A549 (cell line): ENCODE measurements at regions not wholly inside any gene's neighbourhood (a gene's known extent, or its start where the extent isn't known, plus 50 kb on each side); places are given as distances from the start of the nearest gene placed in this dataset.

Experiments
- ATAC-seq, 2 experiments: fragments of 200-7000 bp in 1 of 2; fragments of >200 bp in 1 of 2; cut with Nextera tagmentation in 1 of 2; cut with Tn5 transposase in 1 of 2; 3 replicates each; pipeline versions ENCODE4 v1.8.0 to v1.9.1; 2018 to 2020; ENCODE audit warnings: mild to moderate bottlenecking in 1 of 2, moderate library complexity in 1 of 2
- CTCF ChIA-PET: fragments of 300-600 bp; sonication (Branson Sonifier 250); formaldehyde crosslinking; extraction: SDS; loops from one replicate; lab custom pipeline; 2021; ENCODE audit warnings: antibody characterized with exemption, inconsistent platforms; lab: Yijun Ruan, JAX
- POLR2A ChIA-PET: fragments of 350-600 bp; formaldehyde crosslinking; extraction: SDS; loops from one replicate; lab custom pipeline; 2021; ENCODE audit warnings: antibody characterized with exemption, inconsistent platforms; lab: Yijun Ruan, JAX
- DNase-seq, 2 experiments: peaks; one replicate each; pipeline versions ENCODE4 v3.0.0 to v3.0.0-alpha.2; 2011 to 2016; ENCODE audit warnings: low read depth in 1 of 2, low spot score in 1 of 2
- FAIRE-seq: peaks from 2 replicates; lab custom pipeline; 2011; peaks lifted over from hg19 to GRCh38; lab: Jason Lieb, UNC
- H3K27ac ChIP-seq, 2 experiments: fragments of >200 bp; sonication (Bioruptor Twin); formaldehyde crosslinking; 3 replicates each; pipeline ENCODE4 v1.5.1; 2016 to 2017
- H3K4me1 ChIP-seq: fragments of >200 bp; sonication (Bioruptor Twin); formaldehyde crosslinking; 3 replicates; pipeline ENCODE4 v1.6.1; 2016
- H3K4me2 ChIP-seq: fragments of >200 bp; sonication (Bioruptor Twin); formaldehyde crosslinking; 3 replicates; pipeline ENCODE4 v1.6.1; 2016
- H3K4me3 ChIP-seq: fragments of >200 bp; sonication (Bioruptor Twin); formaldehyde crosslinking; 3 replicates; pipeline ENCODE4 v1.5.1; 2016
- H3K9me3 ChIP-seq: fragments of >200 bp; sonication (Bioruptor Twin); formaldehyde crosslinking; 3 replicates; pipeline ENCODE4 v1.6.1; 2016
- CEBPB ChIP-seq, 2 experiments: fragments of >200 bp in 1 of 2; sonication (Bioruptor Twin) in 1 of 2; formaldehyde crosslinking in 1 of 2; IDR thresholded peaks; 2 replicates each; pipeline ENCODE4 v1.6.1; 2012 to 2016
- CHD4 ChIP-seq: fragments of 200-600 bp; sonication (generic); IDR thresholded peaks from 2 replicates; pipeline ENCODE4 v1.6.1; 2016; ENCODE audit warnings: antibody characterized with exemption, mild to moderate bottlenecking, borderline replicate concordance
- E2F6 ChIP-seq: IDR thresholded peaks from 2 replicates; pipeline ENCODE4 v1.6.1; 2012; ENCODE audit warnings: low read depth, borderline replicate concordance
- FOSL2 ChIP-seq, 2 experiments: fragments of 450-650 bp in 1 of 2; fragments of >200 bp in 1 of 2; sonication (Bioruptor Twin) in 1 of 2; formaldehyde crosslinking; IDR thresholded peaks; 2 replicates each; pipeline versions ENCODE4 v1.5.0 to v1.6.1; 2016 to 2020; ENCODE audit warnings: mild to moderate bottlenecking in 1 of 2, moderate library complexity in 1 of 2
- FOXS1 ChIP-seq: fragments of 250-450 bp; sonication (Bioruptor Pico); IDR thresholded peaks from 2 replicates; pipeline ENCODE4 v1.5.0; 2020; ENCODE audit warnings: mild to moderate bottlenecking, moderate library complexity
- GATA3 ChIP-seq: IDR thresholded peaks from 2 replicates; pipeline ENCODE4 v1.6.1; 2012; ENCODE audit warnings: borderline replicate concordance
- HDAC2 ChIP-seq: fragments of 200-600 bp; sonication (generic); IDR thresholded peaks from 2 replicates; pipeline ENCODE4 v1.6.1; 2016
- HEYL ChIP-seq: fragments of 250-450 bp; sonication (Bioruptor Pico); IDR thresholded peaks from 2 replicates; pipeline ENCODE4 v1.8.0; 2021; ENCODE audit warnings: mild to moderate bottlenecking, moderate library complexity
- HOXB5 ChIP-seq: fragments of 250-450 bp; sonication (Bioruptor Pico); IDR thresholded peaks from 2 replicates; pipeline ENCODE4 v1.5.0; 2020; ENCODE audit warnings: mild to moderate bottlenecking, moderate library complexity
- KDM1A ChIP-seq: fragments of 200-600 bp; sonication (generic); IDR thresholded peaks from 2 replicates; pipeline ENCODE4 v1.6.1; 2016; ENCODE audit warnings: low read depth, mild to moderate bottlenecking
- MAFK ChIP-seq: fragments of 450-650 bp; IDR thresholded peaks from 2 replicates; pipeline ENCODE4 v1.6.1; 2014; ENCODE audit not compliant: partially characterized antibody
- POLR2A ChIP-seq: IDR thresholded peaks from 2 replicates; pipeline ENCODE4 v1.6.1; 2012; ENCODE audit warnings: mild to moderate bottlenecking, low read length
- RCOR1 ChIP-seq: fragments of 150-350 bp; IDR thresholded peaks from 2 replicates; pipeline ENCODE4 v1.6.1; 2014; ENCODE audit warnings: antibody characterized with exemption, low read length, low read depth
- SMC3 ChIP-seq: fragments of >200 bp; sonication (Bioruptor Twin); formaldehyde crosslinking; IDR thresholded peaks from 3 replicates; pipeline ENCODE4 v1.6.1; 2018; ENCODE audit warnings: inconsistent platforms
- SREBF2 ChIP-seq: fragments of 450-650 bp; IDR thresholded peaks from 2 replicates; pipeline ENCODE4 v1.6.1; 2014; ENCODE audit warnings: mild to moderate bottlenecking, moderate library complexity
- ZC3H11A ChIP-seq: fragments of 450-650 bp; IDR thresholded peaks from 2 replicates; pipeline ENCODE4 v1.6.1; 2014; ENCODE audit warnings: antibody characterized with exemption, mild to moderate bottlenecking
- WGBS: methylation state at CpG from one replicate; pipeline ENCODE4 v1.1.6; 2017; ENCODE audit errors: missing lambda C conversion rate; 5-methylcytosine and 5-hydroxymethylcytosine counted together
- TF ChIP-seq, protein P1 (sequence below): fragments of 200-600 bp; sonication (generic); IDR thresholded peaks from 2 replicates; pipeline ENCODE4 v1.6.1; 2016; ENCODE audit warnings: antibody characterized with exemption, mild to moderate bottlenecking, moderate library complexity
- TF ChIP-seq, protein P2 (sequence below): fragments of 250-450 bp; sonication (Bioruptor Pico); IDR thresholded peaks from 2 replicates; pipeline ENCODE4 v1.5.0; 2021; ENCODE audit warnings: mild to moderate bottlenecking, moderate library complexity, borderline replicate concordance
- TF ChIP-seq, protein P3 (sequence below): fragments of 150-350 bp; IDR thresholded peaks from 2 replicates; pipeline ENCODE4 v1.6.1; 2014; ENCODE audit warnings: low read depth, mild to moderate bottlenecking, low read length
- TF ChIP-seq, protein P4 (sequence below): fragments of 250-450 bp; sonication (Bioruptor Pico); IDR thresholded peaks from 2 replicates; pipeline ENCODE4 v1.5.0; 2020; ENCODE audit warnings: low read depth, mild to moderate bottlenecking, moderate library complexity

- no peak for TF ChIP-seq E2F6
- TF ChIP-seq HEYL (CRISPR knock-in tag) = no peak
- TF ChIP-seq FOXS1 = no peak
- TF ChIP-seq SREBF2 = no peak
- TF ChIP-seq, all 56 proteins: peak for 0
Measured at GRCh38 chr9:86828631-86829030, 118.7 kb downstream of the GAS1 start (continued).

DNA sequence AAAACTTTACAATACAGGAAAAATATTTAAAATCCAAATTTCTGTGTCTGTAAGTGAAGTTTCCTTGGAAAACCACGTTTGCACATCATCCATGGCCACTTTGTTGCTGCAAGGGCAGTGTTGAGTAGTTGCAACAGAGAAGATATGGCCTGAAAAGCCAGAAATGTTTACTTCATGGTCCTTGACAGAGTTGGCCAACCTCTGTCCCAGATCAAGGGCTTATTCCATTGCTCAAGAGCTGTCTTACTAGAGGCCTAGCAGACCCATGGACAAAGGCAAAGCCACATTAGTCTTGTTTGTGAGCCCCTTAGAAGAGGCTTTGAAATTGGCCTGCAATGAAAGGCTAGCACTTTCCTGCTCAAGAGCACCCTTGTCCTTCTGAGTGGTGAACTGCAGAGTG, 119.4 kb downstream of the GAS1 start:
- no peak overlapping the region for H3K4me2 ChIP-seq
- CTCF ChIA-PET = no interaction called here
- 7% methylated on average over 1 of the region's 1 CpG for WGBS
- no peaks in the 10 kb centered on the region for H3K4me1 ChIP-seq
- no peaks in the 10 kb centered on the region; the same call in 2 of the 3 replicates for H3K9me3 ChIP-seq
- H3K27ac ChIP-seq = no peak overlapping the region
- ATAC-seq = no peak
- TF ChIP-seq FOSL2 (IDR thresholded peaks at IDR 0.05) (no peak), FOSL2 (CRISPR knock-in tag; IDR thresholded peaks at IDR 0.05) (no peak), CEBPB (IDR thresholded peaks at IDR 0.05) (no peak), KDM1A (no peak), ZC3H11A (no peak), GATA3 (no peak), SMC3 (no peak), RCOR1 (no peak)
- TF ChIP-seq, protein P1, sequence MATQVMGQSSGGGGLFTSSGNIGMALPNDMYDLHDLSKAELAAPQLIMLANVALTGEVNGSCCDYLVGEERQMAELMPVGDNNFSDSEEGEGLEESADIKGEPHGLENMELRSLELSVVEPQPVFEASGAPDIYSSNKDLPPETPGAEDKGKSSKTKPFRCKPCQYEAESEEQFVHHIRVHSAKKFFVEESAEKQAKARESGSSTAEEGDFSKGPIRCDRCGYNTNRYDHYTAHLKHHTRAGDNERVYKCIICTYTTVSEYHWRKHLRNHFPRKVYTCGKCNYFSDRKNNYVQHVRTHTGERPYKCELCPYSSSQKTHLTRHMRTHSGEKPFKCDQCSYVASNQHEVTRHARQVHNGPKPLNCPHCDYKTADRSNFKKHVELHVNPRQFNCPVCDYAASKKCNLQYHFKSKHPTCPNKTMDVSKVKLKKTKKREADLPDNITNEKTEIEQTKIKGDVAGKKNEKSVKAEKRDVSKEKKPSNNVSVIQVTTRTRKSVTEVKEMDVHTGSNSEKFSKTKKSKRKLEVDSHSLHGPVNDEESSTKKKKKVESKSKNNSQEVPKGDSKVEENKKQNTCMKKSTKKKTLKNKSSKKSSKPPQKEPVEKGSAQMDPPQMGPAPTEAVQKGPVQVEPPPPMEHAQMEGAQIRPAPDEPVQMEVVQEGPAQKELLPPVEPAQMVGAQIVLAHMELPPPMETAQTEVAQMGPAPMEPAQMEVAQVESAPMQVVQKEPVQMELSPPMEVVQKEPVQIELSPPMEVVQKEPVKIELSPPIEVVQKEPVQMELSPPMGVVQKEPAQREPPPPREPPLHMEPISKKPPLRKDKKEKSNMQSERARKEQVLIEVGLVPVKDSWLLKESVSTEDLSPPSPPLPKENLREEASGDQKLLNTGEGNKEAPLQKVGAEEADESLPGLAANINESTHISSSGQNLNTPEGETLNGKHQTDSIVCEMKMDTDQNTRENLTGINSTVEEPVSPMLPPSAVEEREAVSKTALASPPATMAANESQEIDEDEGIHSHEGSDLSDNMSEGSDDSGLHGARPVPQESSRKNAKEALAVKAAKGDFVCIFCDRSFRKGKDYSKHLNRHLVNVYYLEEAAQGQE = no peak
- TF ChIP-seq, protein P2, sequence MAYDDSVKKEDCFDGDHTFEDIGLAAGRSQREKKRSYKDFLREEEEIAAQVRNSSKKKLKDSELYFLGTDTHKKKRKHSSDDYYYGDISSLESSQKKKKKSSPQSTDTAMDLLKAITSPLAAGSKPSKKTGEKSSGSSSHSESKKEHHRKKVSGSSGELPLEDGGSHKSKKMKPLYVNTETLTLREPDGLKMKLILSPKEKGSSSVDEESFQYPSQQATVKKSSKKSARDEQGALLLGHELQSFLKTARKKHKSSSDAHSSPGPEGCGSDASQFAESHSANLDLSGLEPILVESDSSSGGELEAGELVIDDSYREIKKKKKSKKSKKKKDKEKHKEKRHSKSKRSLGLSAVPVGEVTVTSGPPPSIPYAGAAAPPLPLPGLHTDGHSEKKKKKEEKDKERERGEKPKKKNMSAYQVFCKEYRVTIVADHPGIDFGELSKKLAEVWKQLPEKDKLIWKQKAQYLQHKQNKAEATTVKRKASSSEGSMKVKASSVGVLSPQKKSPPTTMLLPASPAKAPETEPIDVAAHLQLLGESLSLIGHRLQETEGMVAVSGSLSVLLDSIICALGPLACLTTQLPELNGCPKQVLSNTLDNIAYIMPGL = no peak
- TF ChIP-seq, all 56 proteins: peak for 0
- H3K4me3 ChIP-seq = no peak overlapping the region
- POLR2A ChIA-PET = no interaction called here
- DNase-seq (no peak), FAIRE-seq (no peak)

GRCh38 chr9:86825299-86825698, 122.0 kb downstream of the GAS1 start:
- no peak overlapping the region for H3K4me3 ChIP-seq
- no peak for DNase-seq
- no peak for FAIRE-seq
- TF ChIP-seq SREBF2 = no peak
- TF ChIP-seq, protein P2 = no peak
- TF ChIP-seq MAFK = no peak
- TF ChIP-seq POLR2A = no peak
- TF ChIP-seq, protein P3, sequence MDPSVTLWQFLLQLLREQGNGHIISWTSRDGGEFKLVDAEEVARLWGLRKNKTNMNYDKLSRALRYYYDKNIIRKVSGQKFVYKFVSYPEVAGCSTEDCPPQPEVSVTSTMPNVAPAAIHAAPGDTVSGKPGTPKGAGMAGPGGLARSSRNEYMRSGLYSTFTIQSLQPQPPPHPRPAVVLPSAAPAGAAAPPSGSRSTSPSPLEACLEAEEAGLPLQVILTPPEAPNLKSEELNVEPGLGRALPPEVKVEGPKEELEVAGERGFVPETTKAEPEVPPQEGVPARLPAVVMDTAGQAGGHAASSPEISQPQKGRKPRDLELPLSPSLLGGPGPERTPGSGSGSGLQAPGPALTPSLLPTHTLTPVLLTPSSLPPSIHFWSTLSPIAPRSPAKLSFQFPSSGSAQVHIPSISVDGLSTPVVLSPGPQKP = no peak
- TF ChIP-seq, protein P1 = no peak
- TF ChIP-seq, protein P4, sequence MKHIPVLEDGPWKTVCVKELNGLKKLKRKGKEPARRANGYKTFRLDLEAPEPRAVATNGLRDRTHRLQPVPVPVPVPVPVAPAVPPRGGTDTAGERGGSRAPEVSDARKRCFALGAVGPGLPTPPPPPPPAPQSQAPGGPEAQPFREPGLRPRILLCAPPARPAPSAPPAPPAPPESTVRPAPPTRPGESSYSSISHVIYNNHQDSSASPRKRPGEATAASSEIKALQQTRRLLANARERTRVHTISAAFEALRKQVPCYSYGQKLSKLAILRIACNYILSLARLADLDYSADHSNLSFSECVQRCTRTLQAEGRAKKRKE (CRISPR knock-in tag) = no peak
- TF ChIP-seq HDAC2 = no peak
- no peak for TF ChIP-seq HOXB5 (CRISPR knock-in tag)
- no peak for TF ChIP-seq CHD4
- no peak for TF ChIP-seq CEBPB (IDR thresholded peaks at IDR 0.05)
- H3K9me3 ChIP-seq = no peaks in the 10 kb centered on the region; the same call in 2 of the 3 replicates
- no peak for ATAC-seq
- POLR2A ChIA-PET = no interaction called here
- H3K27ac ChIP-seq = no peak overlapping the region
- 0% methylated on average over 2 of the region's 2 CpGs for WGBS
- H3K4me2 ChIP-seq = no peak overlapping the region
- no peaks in the 10 kb centered on the region for H3K4me1 ChIP-seq
- CTCF ChIA-PET = no interaction called here
